Calu3 (cell line): ENCODE measurements at regions not wholly inside any gene's neighbourhood (a gene's known extent, or its start where the extent isn't known, plus 50 kb on each side); places are given as distances from the start of the nearest gene placed in this dataset.

Source experiments
- BruUV-seq: library from RNA; stranded (reverse); fragments of 400-500 nt; replicated peaks from 2 replicates; lab custom pipeline; 2021; lab: Mats Ljungman, UMichigan
- CTCF ChIA-PET: fragments of 300-600 bp; sonication (Branson Sonifier 250); formaldehyde crosslinking; loops from one replicate; lab custom pipeline; 2022; ENCODE audit warnings: antibody characterized with exemption; lab: Charles Lee
- DNase-seq: peaks from one replicate; pipeline ENCODE4 v3.0.0; 2022
- H3K27ac Mint-ChIP-seq: one replicate; pipeline ENCODE4 v1.8.0; 2022; ENCODE audit warnings: mixed read lengths; ENCODE audit not compliant: unreplicated experiment
- H3K27me3 Mint-ChIP-seq: one replicate; pipeline ENCODE4 v1.8.0; 2022; ENCODE audit warnings: mixed read lengths; ENCODE audit not compliant: unreplicated experiment
- H3K36me3 Mint-ChIP-seq: one replicate; pipeline ENCODE4 v1.8.0; 2022; ENCODE audit warnings: mild to moderate bottlenecking, moderate library complexity, mixed read lengths; ENCODE audit not compliant: insufficient read depth, unreplicated experiment
- H3K4me1 Mint-ChIP-seq: one replicate; pipeline ENCODE4 v1.8.0; 2022; ENCODE audit warnings: mild to moderate bottlenecking, low read depth, mixed read lengths; ENCODE audit not compliant: unreplicated experiment
- H3K4me3 Mint-ChIP-seq: one replicate; pipeline ENCODE4 v1.8.0; 2022; ENCODE audit warnings: mild to moderate bottlenecking, low read depth, moderate library complexity, mixed read lengths; ENCODE audit not compliant: unreplicated experiment
- H3K9me3 Mint-ChIP-seq: one replicate; pipeline ENCODE4 v1.8.0; 2022; ENCODE audit warnings: low read depth, mixed read lengths; ENCODE audit not compliant: unreplicated experiment
- CTCF ChIP-seq: fragments of 200-600 bp; IDR thresholded peaks from one replicate; pipeline ENCODE4 v1.8.0; 2022; ENCODE audit warnings: antibody characterized with exemption; ENCODE audit not compliant: unreplicated experiment
- intact Hi-C: fragments of 100-400 bp; cut with micrococcal nuclease; formaldehyde crosslinking; loops from one replicate; pipeline ENCODE4 v1.10.0; 2022; ENCODE audit not compliant: unreplicated experiment

GRCh38 chr12:73330584-73331351, 1058.6 kb downstream of the TRHDE start:
- no peaks in the 10 kb centered on the region for H3K4me1 Mint-ChIP-seq
- no peaks in the 10 kb centered on the region for H3K27me3 Mint-ChIP-seq
- CTCF ChIA-PET, result no interaction called here
- BruUV-seq, result no TSS peak
- DNase-seq, result no peak
- intact Hi-C loops, result no loop called here
- no peak overlapping the region for H3K4me3 Mint-ChIP-seq
- H3K9me3 Mint-ChIP-seq, result peaks cover 3% of the 10 kb centered on the region
- no peak overlapping the region for H3K27ac Mint-ChIP-seq
- no peak for TF ChIP-seq CTCF
- H3K36me3 Mint-ChIP-seq, result no peaks in the 10 kb centered on the region

GRCh38 chr12:73341559-73342247, 1069.5 kb downstream of the TRHDE start:
- no TSS peak for BruUV-seq
- CTCF ChIA-PET, result no interaction called here
- intact Hi-C loops, result no loop called here
- DNase-seq, result no peak
- H3K36me3 Mint-ChIP-seq, result no peaks in the 10 kb centered on the region
- no peak overlapping the region for H3K4me3 Mint-ChIP-seq
- TF ChIP-seq CTCF, result no peak
- H3K27me3 Mint-ChIP-seq, result no peaks in the 10 kb centered on the region
- no peaks in the 10 kb centered on the region for H3K4me1 Mint-ChIP-seq
- peaks cover 2% of the 10 kb centered on the region for H3K9me3 Mint-ChIP-seq
- no peak overlapping the region for H3K27ac Mint-ChIP-seq

GRCh38 chr12:73342733-73343132, 1070.6 kb downstream of the TRHDE start:
- Mint-ChIP-seq H3K36me3 (no peaks in the 10 kb centered on the region), H3K27me3 (no peaks in the 10 kb centered on the region), H3K9me3 (peaks cover 6% of the 10 kb centered on the region), H3K4me1 (no peaks in the 10 kb centered on the region), H3K27ac (no peak overlapping the region), H3K4me3 (no peak overlapping the region)
- CTCF ChIA-PET, result interaction anchor here (0.5 kb wide), 1 partner anchor 206 kb away, joined by 4 read pairs; no protein-coding TSS in a partner anchor
- no peak for DNase-seq
- BruUV-seq, result no TSS peak
- no peak for TF ChIP-seq CTCF
- intact Hi-C loops, result no loop called here

- no peak overlapping the region for H3K27ac Mint-ChIP-seq
- peaks cover 5% of the 10 kb centered on the region for H3K9me3 Mint-ChIP-seq
- no peak overlapping the region for H3K4me3 Mint-ChIP-seq
- CTCF ChIA-PET, result no interaction called here
- no peaks in the 10 kb centered on the region for H3K27me3 Mint-ChIP-seq
- no peaks in the 10 kb centered on the region for H3K4me1 Mint-ChIP-seq
- no TSS peak for BruUV-seq
- intact Hi-C loops, result no loop called here
- TF ChIP-seq CTCF, result no peak
- no peak for DNase-seq
- no peaks in the 10 kb centered on the region for H3K36me3 Mint-ChIP-seq
Measured at GRCh38 chr12:73352826-73353225, 1080.7 kb downstream of the TRHDE start.
